ENCODE measurements at regions not wholly inside any gene's neighbourhood (a gene's known extent, or its start where the extent isn't known, plus 50 kb on each side); places are given as distances from the start of the nearest gene placed in this dataset.

- TF ChIP-seq EZH2 (IDR thresholded peaks at IDR 0.05), result no peak
- no peak for TF ChIP-seq POLR2AphosphoS5 (IDR thresholded peaks at IDR 0.05; ENCODE audit: borderline replicate concordance, low read depth, low read length)
Measured at GRCh38 chr5:52694648-52695047, 93.1 kb upstream of the ITGA1 start.

Measured in SK-N-MC (cell line).